ENCODE measurements at regions not wholly inside any gene's neighbourhood (a gene's known extent, or its start where the extent isn't known, plus 50 kb on each side); places are given as distances from the start of the nearest gene placed in this dataset.

DNA sequence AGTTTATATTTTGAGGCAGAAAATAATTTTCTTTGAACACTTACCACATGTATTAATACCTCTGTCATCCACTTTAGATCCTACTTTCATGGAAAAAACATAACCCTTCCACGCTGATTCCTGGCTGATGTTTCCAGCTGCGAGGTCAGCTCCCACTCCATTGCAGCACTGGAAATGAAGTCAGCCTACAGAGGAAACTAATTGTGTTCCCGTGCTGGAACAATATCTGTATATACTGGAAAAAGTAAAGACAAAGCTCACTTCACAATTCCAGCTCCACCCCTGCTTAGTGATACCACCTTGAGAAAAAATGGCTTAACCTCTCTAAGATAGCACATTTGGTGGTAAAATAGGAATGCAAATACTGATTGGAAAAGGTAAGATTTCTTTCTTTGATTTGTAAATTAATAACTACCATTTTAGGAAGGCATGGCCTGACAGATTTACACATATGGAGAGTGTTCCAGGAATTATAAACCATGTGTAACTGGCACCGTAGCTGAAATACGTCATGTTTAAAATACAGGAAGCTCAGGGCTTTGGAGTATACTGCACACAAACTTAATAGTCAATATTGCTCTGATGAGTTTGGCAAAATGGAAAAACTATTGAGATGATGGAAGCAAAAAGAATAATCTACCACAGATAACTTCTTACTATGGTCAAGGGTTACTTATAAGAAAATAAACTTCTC, 90.0 kb downstream of the TRIB2 start:
- DNase-seq (ENCODE audit: low read depth), result no peak
- H3K4me3 ChIP-seq (ENCODE audit: low read depth, low read length), result no peak overlapping the region
- TF ChIP-seq, protein P1, sequence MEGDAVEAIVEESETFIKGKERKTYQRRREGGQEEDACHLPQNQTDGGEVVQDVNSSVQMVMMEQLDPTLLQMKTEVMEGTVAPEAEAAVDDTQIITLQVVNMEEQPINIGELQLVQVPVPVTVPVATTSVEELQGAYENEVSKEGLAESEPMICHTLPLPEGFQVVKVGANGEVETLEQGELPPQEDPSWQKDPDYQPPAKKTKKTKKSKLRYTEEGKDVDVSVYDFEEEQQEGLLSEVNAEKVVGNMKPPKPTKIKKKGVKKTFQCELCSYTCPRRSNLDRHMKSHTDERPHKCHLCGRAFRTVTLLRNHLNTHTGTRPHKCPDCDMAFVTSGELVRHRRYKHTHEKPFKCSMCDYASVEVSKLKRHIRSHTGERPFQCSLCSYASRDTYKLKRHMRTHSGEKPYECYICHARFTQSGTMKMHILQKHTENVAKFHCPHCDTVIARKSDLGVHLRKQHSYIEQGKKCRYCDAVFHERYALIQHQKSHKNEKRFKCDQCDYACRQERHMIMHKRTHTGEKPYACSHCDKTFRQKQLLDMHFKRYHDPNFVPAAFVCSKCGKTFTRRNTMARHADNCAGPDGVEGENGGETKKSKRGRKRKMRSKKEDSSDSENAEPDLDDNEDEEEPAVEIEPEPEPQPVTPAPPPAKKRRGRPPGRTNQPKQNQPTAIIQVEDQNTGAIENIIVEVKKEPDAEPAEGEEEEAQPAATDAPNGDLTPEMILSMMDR (IDR thresholded peaks at IDR 0.05; ENCODE audit: insufficient read depth, low read depth, low read length, missing control alignments), result no peak

DNA sequence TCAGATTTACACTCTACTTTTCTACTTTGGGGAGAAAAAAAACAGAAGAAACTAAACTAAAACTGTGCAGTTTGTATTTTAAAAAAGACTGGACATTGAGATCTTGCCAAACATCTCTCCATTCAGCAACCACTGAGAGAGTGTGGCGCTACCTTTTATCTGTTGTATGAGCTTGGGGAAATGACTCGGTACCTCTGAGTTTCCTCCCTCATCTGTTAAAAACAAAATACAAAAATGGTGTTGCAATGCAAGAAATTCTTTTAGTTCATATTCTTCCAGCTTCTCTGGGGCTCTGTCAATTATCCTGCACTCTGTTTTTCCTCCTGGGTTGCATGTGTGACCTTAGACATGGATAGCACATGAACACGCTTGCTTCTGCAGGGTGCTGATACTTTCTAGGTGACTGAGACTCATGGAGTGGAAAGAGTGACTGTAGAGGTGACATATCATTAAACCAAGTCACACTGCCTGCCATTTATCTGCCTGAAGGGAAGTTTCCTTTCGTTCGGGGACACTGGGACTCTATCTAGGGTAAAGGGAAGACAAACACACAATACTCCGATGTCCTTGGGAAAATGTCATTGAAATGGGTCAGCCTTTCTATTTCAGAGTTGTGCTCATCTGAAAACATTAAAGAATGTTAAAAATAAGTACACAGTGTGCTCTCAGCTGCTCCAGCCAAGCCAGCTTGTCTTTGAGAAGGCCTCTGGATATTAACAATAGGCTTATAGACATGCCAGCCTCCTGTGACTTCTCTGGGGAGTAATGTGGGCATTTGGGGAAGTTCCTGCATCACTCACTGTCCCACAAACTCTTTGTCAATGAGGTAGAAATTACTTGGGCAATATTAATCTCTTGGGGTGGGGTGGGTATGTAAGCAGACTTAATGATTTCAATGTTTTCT, 91.4 kb downstream of the TRIB2 start:
- H3K4me3 ChIP-seq (ENCODE audit: low read depth, low read length), result no peak overlapping the region
- no peak for DNase-seq (ENCODE audit: low read depth)
- TF ChIP-seq, protein P1 (IDR thresholded peaks at IDR 0.05; ENCODE audit: insufficient read depth, low read depth, low read length, missing control alignments), result no peak

DNA sequence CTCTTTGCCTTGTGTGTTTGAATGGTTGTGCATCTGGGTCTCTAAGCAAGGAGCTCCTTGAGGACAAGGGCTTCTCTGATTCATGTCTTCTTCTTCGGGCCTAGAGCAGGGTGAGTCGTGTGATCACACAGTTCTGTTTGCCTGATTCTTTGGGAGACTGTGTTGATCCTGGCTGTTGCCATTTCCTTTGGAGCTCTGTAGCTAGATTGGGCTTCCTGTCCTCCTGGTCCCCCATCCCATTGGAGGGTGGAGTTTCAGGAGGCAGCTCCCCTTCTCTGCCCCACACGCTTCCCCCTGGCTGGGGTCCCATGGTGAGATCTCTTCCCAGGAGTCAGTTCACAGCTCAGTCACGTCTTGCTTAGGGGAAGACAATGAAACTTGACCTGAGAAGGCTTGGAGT, 92.8 kb downstream of the TRIB2 start:
- H3K4me3 ChIP-seq (ENCODE audit: low read depth, low read length), result no peak overlapping the region
- TF ChIP-seq, protein P1 (IDR thresholded peaks at IDR 0.05; ENCODE audit: insufficient read depth, low read depth, low read length, missing control alignments), result no peak
- DNase-seq (ENCODE audit: low read depth), result no peak

DNA sequence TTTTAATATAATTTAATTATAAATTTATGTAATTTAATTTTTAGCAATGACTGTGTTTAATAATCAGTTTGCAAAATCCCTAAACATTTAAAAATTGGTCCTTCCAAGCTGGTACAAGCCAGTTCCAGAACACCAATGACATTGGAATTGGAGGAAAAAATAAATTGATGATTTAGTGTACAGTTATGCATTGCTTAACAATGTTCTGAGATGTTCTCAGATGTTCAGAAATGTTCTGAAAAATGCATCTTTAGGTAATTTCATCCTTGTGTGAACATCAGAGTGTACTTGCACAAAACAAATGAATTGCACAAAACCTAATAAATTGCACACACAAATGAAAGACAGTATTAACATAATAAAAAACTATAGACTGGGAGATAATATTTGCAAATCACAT, 95.2 kb downstream of the TRIB2 start:
- H3K4me3 ChIP-seq (ENCODE audit: low read depth, low read length), result no peak overlapping the region
- TF ChIP-seq, protein P1 (IDR thresholded peaks at IDR 0.05; ENCODE audit: insufficient read depth, low read depth, low read length, missing control alignments), result no peak
- no peak for DNase-seq (ENCODE audit: low read depth)

DNA sequence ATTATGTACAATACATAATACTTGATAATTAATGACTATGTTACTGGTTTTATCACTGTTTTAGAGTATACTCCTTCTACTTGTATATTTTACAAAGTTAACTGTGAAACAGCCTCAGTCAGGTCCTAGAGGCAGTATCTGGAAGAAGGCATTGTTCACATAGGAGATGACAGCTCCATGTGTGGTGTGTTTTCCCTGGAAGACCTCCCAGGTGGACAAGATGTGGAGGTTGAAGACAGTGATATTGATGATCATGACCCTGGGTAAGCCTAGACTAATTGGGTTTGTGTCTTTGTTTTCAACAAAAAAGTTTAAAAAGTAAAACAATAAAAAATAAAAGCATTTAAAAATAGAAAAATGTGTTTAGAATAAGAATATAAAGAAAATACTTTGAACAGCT, 96.4 kb downstream of the TRIB2 start:
- no peak overlapping the region for H3K4me3 ChIP-seq (ENCODE audit: low read depth, low read length)
- TF ChIP-seq, protein P1 (IDR thresholded peaks at IDR 0.05; ENCODE audit: insufficient read depth, low read depth, low read length, missing control alignments), result no peak
- DNase-seq (ENCODE audit: low read depth), result no peak

DNA sequence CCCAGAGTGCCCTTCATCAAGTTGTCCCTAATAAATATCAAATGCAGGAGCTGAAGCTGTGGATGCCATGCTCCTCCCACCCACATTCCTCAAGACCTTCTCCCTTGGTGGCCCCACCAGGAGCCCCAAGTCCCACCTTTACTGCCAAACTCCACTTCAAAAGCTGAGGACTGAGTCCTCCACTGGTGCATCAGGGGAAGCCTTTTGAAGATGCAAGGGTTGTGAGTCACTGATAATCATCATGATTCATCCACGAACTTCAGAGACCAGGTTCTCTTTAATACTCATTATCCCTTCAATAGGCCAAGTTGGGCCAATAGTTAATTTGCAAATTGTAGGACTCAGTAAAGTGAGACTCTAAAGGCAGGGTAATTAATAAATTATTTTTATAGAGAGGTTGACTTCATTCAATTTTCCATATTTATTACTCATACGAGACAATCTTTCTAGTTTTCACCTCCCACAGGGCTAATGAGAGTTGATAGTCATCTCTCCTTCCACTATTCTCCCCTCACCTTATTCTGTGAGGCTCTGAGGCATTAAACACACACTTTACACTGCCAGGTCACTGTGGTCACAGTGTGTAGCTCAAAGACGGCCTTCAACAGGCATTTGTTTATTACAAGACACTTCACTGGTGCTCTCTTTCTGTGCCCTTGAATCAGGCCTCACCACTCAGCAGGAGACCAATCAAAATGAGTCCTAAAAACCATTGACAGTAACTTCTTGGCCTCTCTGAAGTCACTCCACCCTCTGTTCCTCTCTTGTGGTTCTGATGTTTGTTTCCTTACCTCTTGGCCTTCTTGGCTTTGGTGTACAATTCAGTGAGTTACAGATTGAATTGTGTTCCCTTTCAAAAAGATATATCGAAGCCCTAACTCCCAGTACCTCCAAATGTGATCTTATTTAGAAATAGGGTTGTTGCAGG, 99.9 kb downstream of the TRIB2 start:
- TF ChIP-seq, protein P1 (IDR thresholded peaks at IDR 0.05; ENCODE audit: insufficient read depth, low read depth, low read length, missing control alignments), result no peak
- no peak for DNase-seq (ENCODE audit: low read depth)
- no peak overlapping the region for H3K4me3 ChIP-seq (ENCODE audit: low read depth, low read length)
